ENCODE measurements at regions not wholly inside any gene's neighbourhood (a gene's known extent, or its start where the extent isn't known, plus 50 kb on each side); places are given as distances from the start of the nearest gene placed in this dataset.

GRCh38 chr6:23454080-23454976 lies 671.7 kb upstream of the NRSN1 start:
- intact Hi-C loops (cut with DNase I): no loop called here

DNA sequence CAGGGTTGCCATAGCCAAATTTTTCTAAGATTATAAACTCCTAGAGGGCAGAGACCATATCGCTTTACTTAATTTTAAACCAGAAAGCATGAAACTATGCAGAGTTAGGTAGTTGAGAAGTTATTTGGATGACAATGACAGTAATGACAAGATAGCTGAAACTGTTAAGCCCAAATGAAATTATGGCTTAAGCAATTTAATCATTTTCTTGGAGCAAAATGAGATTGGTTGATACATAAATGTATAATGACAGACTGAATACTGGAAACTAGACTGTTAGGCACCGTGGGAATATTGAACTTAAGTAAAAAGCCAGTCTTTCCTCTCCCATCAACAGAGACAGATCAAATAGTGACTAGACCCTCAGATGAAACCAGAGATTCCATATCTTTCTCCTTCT lies 670.3 kb upstream of the NRSN1 start:
- intact Hi-C loops (cut with DNase I): no loop called here
- no peak for DNase-seq

More at GRCh38 chr6:23454080-23454976, 671.7 kb upstream of the NRSN1 start:
- no peak for DNase-seq

GRCh38 chr6:23456396-23456795 lies 669.6 kb upstream of the NRSN1 start:
- DNase-seq: no peak
- intact Hi-C loops (cut with DNase I): no loop called here

DNA sequence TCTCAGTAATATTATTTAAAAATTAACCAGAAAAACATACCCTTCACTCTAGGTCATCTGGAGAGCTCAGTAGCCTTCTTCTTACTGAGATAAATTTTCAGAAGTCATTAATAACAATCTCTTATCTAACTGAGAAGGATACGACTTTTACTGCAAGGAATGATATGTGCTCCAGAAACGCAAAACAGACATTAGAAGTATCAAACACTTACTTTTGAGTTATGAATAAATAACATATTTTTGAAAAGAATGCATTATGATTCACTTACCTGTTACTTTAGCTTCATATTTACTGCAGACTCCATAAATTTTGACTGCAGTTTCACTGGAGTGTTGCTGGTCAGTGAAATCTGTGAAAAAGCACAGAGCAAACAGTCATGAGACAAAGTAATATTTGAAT lies 668.7 kb upstream of the NRSN1 start:
- no peak for DNase-seq
- intact Hi-C loops (cut with DNase I): no loop called here

DNA sequence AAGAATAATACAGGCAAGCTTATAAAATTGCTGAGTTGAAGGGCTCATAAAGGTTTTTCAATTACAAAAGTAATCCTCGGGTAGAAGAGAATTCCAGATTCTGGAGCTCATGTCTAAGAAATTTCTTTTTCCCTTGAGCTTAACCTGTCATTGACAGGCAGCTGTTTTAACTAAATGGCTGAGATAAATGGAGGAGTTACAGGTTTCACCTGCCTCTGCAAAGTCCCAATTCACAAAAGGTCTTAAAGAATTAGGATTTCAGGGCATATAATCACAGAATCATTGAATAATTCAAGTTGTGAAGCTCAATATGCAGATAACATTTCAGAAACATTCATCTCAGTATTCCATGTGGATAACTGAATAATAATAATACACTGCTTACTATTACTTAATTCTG lies 660.1 kb upstream of the NRSN1 start:
- intact Hi-C loops (cut with DNase I): no loop called here
- DNase-seq: no peak

DNA sequence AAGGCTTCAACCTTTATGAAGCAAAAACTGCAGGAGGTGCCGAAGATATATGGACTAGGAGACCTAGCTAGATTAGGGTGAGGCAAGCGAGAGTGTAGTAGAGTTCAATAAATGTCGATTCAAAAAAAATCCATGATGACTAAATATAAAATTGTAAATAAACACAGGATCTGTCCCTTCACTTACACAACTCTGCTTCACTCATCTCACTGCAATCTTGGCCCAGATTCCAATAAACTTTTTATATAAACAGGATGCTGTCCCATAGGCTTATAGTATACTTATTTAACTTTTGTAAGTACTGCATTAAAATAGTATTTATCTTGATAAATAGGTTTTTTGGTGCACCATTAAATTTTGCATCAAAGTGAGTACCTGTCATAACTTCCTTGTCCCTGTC lies 648.4 kb upstream of the NRSN1 start:
- intact Hi-C loops (cut with DNase I): no loop called here
- no peak for DNase-seq

- no peak for DNase-seq
Observed at GRCh38 chr6:23478312-23478711, 647.7 kb upstream of the NRSN1 start.

DNA sequence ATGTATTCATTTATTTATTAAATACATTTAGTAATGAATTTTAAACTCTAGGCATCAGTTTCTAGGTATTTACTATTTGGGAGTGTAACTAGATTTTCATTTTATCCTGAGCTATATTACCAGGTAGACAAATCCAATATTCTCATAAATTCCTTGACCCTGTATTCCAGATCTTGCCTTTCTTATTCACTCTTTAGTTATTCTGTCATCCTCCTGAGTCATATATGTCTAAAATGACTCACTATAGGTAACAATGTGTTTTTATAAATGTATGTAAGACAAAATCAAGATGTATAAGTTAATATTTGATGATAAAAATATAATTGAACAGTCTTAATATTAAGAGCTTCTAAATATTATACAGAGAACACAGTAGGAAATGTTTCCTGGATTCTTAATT lies 642.1 kb upstream of the NRSN1 start:
- intact Hi-C loops (cut with DNase I): no loop called here
- no peak for DNase-seq

More at GRCh38 chr6:23478312-23478711, 647.7 kb upstream of the NRSN1 start:
- intact Hi-C loops (cut with DNase I): no loop called here

DNA sequence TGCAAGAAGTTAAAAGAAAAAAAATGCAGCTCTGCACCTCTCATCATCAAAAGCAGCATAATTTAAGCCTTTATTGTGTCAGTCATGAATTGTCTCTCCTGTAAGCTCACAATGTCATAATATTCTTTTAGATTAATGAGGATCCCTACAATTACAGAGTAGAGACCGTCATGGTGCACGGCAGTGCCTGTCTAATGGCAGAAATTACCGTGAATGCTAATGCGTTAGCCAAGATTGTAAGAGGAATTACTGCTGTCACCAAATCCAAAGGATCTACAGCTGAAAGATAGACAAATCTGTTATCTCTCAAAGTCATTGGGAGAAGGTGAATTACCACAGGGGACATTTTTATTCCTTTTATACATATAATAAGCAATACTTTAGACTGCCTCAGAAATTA lies 631.6 kb upstream of the NRSN1 start:
- no peak for DNase-seq
- intact Hi-C loops (cut with DNase I): no loop called here

- DNase-seq: no peak
- intact Hi-C loops (cut with DNase I): no loop called here
Observed at GRCh38 chr6:23498013-23498412, 628.0 kb upstream of the NRSN1 start.

- intact Hi-C loops (cut with DNase I): no loop called here
Observed at GRCh38 chr6:23499549-23499948, 626.5 kb upstream of the NRSN1 start.

DNA sequence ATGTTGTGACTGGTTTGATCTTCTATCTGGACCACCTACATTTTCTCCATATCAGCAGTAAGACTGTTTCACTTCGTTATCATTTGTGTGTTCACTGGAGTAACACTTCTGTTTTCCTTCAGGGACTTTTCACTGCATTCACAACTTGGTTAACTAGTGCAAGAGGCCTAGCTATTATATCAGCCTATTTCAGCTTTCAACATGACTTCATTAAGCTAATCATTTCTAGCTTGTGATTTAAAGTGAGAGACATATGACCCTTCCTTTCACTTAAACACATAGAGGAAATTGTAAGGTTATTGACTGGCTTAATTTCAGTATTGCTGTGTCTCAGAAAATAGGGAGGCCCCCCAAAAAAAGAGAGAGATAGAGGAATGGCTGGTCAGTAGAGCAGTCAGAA lies 622.8 kb upstream of the NRSN1 start:
- no peak for DNase-seq
- intact Hi-C loops (cut with DNase I): no loop called here

More at GRCh38 chr6:23499549-23499948, 626.5 kb upstream of the NRSN1 start:
- no peak for DNase-seq

- DNase-seq: no peak
- intact Hi-C loops (cut with DNase I): no loop called here
Observed at GRCh38 chr6:23505026-23505425, 621.0 kb upstream of the NRSN1 start.

DNA sequence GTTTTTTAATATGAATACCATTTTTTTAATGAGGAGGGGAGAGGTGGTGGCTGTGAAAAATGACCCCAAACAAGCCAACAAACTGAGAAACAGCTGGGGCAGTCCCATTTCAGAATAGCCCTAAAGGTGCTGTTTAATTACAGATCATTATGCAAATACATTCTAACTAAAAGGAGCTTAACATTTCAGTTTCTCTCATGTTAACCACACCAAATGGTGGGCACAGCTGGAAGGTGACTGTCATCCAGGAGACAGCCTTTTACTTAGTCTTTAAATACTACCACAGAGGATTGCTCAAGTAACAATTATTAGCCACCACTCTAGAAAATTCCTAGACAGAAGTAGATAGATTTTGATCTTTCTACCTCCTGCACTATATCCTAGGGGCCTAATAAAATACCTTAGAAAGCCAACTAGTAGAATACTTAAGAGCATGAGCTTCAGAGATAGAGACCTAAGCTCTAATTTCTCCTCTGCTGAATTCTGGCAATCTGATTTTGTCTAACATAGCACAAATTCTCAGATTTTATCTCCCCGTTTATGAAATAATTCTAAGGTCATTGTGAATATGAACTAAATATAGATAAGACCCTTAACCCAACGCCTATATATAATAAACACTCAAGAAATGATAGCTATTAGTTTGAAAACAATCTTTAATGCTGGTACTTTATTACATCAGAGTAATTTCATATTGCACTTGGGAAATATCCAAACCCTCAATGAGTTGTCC lies 615.1 kb upstream of the NRSN1 start:
- DNase-seq: no peak
- intact Hi-C loops (cut with DNase I): no loop called here

DNA sequence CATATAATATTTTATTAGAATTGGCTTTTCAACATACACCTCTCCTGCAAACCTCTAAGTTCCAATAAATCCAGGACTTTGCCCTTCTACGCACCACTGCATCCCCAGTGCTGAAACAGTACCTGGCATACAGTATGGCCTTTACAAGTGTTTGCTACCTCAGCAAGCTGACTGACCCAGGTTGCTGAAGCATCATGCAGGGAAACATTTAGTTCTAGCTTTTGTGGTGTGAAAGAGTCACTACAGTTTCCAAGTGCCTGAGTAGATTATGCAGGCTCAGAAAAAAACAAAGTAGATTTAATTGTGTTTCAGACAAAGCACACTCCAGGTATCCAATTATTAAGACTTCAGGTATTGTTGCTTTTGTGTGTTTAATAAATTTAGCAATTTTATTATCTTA lies 614.2 kb upstream of the NRSN1 start:
- no peak for DNase-seq
- intact Hi-C loops (cut with DNase I): no loop called here

GRCh38 chr6:23518294-23518693 lies 607.7 kb upstream of the NRSN1 start:
- intact Hi-C loops (cut with DNase I): no loop called here
- DNase-seq: no peak

DNA sequence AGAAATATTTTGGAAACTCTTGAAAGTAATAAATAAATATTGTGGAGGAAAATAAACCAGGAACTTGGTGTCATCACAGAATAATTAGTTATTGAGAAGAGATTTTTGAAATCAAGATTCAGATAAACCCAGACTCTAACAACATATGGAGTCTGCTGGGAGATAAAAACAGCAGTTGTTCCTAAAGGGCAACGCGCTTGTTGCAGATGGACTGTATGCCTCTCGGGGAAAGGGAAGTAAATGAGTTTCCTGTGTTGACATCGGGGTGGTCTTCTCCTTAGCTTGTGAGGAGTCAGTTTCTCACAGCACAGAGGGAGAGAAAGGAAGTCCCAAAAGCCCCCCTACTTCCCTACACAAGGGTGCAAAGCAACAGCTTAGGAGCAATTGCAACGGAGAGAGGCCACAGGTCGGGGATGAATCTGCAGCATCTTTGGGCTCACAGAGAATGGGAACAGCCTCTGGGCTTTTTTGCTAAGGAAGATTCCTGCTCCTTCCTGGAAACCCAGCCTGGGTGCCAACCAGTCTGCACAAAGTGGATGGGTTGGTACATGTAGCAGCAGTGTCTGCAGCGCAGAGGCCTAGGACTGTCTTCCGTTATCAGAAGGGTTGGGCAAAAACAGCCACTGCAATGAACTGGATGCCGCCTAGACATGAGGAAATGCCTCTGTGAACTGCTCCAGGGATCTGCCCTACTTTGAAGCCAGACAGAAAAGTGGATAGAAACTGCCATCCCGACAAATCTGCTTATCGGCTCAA lies 603.0 kb upstream of the NRSN1 start:
- DNase-seq: peak in 3 of 42 donors; percentile 1 to 15 (median 4)
- intact Hi-C loops (cut with DNase I): no loop called here

- intact Hi-C loops (cut with DNase I): no loop called here
- DNase-seq: no peak
Observed at GRCh38 chr6:23523771-23524170, 602.2 kb upstream of the NRSN1 start.

- no peak for DNase-seq
- intact Hi-C loops (cut with DNase I): no loop called here
Observed at GRCh38 chr6:23524548-23524947, 601.5 kb upstream of the NRSN1 start.

DNA sequence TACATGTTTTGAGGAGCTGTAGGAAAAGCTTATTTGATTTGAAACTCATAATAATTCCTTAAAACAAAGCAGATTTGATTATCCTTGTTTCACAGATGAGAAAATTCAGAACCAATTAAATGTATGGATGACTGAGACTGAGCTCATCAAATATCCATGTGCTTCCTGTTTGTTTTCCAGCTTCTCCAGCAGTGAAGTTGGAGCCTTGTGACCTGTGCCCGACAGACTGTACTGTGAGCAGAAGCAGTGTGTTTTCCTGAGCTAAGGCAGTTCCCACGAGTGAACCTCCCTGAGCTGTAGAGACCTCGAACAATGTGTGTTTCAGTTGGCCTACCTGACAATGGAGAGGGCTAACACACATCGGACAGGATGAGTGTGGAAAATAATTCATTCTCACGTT lies 599.5 kb upstream of the NRSN1 start:
- DNase-seq: no peak
- intact Hi-C loops (cut with DNase I): no loop called here

Measured in head of caudate nucleus (tissue), 42 donors.